ENCODE measurements at regions not wholly inside any gene's neighbourhood (a gene's known extent, or its start where the extent isn't known, plus 50 kb on each side); places are given as distances from the start of the nearest gene placed in this dataset.

GRCh38 chr2:239790721-239791120, 234.4 kb downstream of the NDUFA10 start:
- no peaks in the 10 kb centered on the region; a peak in 1 of 5 replicates for H3K4me1 ChIP-seq (replicated peaks in 1 of 2; ENCODE audit: control insufficient read depth in 2 of 2, insufficient read depth in 2 of 2, low read length in 2 of 2)
- H3K36me3 ChIP-seq (ENCODE audit: control insufficient read depth, insufficient read depth, low read length): no peaks in the 10 kb centered on the region
- H3K27me3 ChIP-seq (ENCODE audit: control insufficient read depth in 2 of 2, insufficient read depth in 2 of 2, low read length in 2 of 2): peaks cover 0 to 27% of the 10 kb centered on the region in 2 experiments; a peak in 2 of 5 replicates
- H3K27ac ChIP-seq (ENCODE audit: extremely low read depth, low read depth, low read length): no peak overlapping the region
- H3K79me2 ChIP-seq (ENCODE audit: control insufficient read depth, insufficient read depth, low read length): no peaks in the 10 kb centered on the region
- no peak overlapping the region for H2AFZ ChIP-seq (ENCODE audit: low read depth, low read length)
- CTCF ChIA-PET (ENCODE audit: low intra/inter-chr PET ratio): no interaction called here
- H3K9me3 ChIP-seq (replicated peaks; ENCODE audit: control insufficient read depth, insufficient read depth, low read depth, low read length): no peaks in the 10 kb centered on the region
- no peak overlapping the region for H3K4me3 ChIP-seq
- no peaks in the 10 kb centered on the region for H4K20me1 ChIP-seq (replicated peaks; ENCODE audit: control insufficient read depth, insufficient read depth, low read length)
- no TSS peak for BruUV-seq (replicated peaks)
- WGBS (ENCODE audit: insufficient coverage, low coverage, missing lambda C conversion rate): 3% methylated on average over 3 of the region's 9 CpGs
- TF ChIP-seq ATF4 (CRISPR knock-in tag; IDR thresholded peaks at IDR 0.05) (no peak), GABPA (tag; conservative IDR thresholded peaks at IDR 0.05; ENCODE audit: low read depth) (no peak), NR2F6 (CRISPR knock-in tag; IDR thresholded peaks at IDR 0.05) (no peak), MEIS2 (IDR thresholded peaks at IDR 0.05; ENCODE audit: partially characterized antibody) (no peak), PHF20 (IDR thresholded peaks at IDR 0.05; ENCODE audit: partially characterized antibody) (no peak), SNIP1 (IDR thresholded peaks at IDR 0.05; ENCODE audit: low read depth) (no peak), MYNN (IDR thresholded peaks at IDR 0.05) (no peak), MYNN (CRISPR knock-in tag; IDR thresholded peaks at IDR 0.05) (no peak), GTF2A2 (tag; IDR thresholded peaks at IDR 0.05) (no peak)
- no peak overlapping the region for H3K4me2 ChIP-seq (ENCODE audit: insufficient read depth, low read length)
- no peak for ATAC-seq
- H3K9ac ChIP-seq (ENCODE audit: insufficient read depth in 1 of 2, low read depth in 2 of 2, low read length in 2 of 2): no peak overlapping the region
- FAIRE-seq: no peak
- DNase-seq (ENCODE audit: extremely low read depth in 1 of 4, low spot score in 3 of 4): no peak
- intact Hi-C loops (cut with micrococcal nuclease): no loop called here
- peaks cover 3% of the 10 kb centered on the region for H3K9me1 ChIP-seq (ENCODE audit: control insufficient read depth, insufficient read depth, low read length)
- POLR2A ChIA-PET: interaction anchor here (0.6 kb wide), 1 partner anchor 32 kb away, joined by 4 read pairs; no protein-coding TSS in a partner anchor
- in situ Hi-C loops (cut with MboI): no loop called here
